ENCODE measurements at regions not wholly inside any gene's neighbourhood (a gene's known extent, or its start where the extent isn't known, plus 50 kb on each side); places are given as distances from the start of the nearest gene placed in this dataset.

GRCh38 chr6:167768471-167769215 lies 58.1 kb upstream of the AFDN start (continued):
- no peak for TF ChIP-seq ZBTB40 (IDR thresholded peaks at IDR 0.05)
- no peak for TF ChIP-seq ZBTB40 (CRISPR knock-in tag; IDR thresholded peaks at IDR 0.05)
- TF ChIP-seq AKAP8 (CRISPR knock-in tag; IDR thresholded peaks at IDR 0.05) = no peak
- TF ChIP-seq HOXA7 (CRISPR knock-in tag; IDR thresholded peaks at IDR 0.05) = no peak
